Skin epidermis (tissue), 12 donors: ENCODE measurements at regions not wholly inside any gene's neighbourhood (a gene's known extent, or its start where the extent isn't known, plus 50 kb on each side); places are given as distances from the start of the nearest gene placed in this dataset.

Experiments used
- H3K27ac ChIP-seq, 21 experiments: fragments of 200-600 bp; sonication (generic) in 11 of 21; one replicate each; pipeline ENCODE4 v1.5.0; 2020; ENCODE audit warnings: mild to moderate bottlenecking in 3 of 21, inconsistent platforms in 2 of 21, moderate library complexity in 2 of 21
- H3K4me3 ChIP-seq, 7 experiments: fragments of 200-600 bp; sonication (generic) in 2 of 7; one replicate each; pipeline ENCODE4 v1.5.0; 2020; ENCODE audit warnings: inconsistent platforms in 2 of 7, mild to moderate bottlenecking in 2 of 7, moderate library complexity in 1 of 7

DNA sequence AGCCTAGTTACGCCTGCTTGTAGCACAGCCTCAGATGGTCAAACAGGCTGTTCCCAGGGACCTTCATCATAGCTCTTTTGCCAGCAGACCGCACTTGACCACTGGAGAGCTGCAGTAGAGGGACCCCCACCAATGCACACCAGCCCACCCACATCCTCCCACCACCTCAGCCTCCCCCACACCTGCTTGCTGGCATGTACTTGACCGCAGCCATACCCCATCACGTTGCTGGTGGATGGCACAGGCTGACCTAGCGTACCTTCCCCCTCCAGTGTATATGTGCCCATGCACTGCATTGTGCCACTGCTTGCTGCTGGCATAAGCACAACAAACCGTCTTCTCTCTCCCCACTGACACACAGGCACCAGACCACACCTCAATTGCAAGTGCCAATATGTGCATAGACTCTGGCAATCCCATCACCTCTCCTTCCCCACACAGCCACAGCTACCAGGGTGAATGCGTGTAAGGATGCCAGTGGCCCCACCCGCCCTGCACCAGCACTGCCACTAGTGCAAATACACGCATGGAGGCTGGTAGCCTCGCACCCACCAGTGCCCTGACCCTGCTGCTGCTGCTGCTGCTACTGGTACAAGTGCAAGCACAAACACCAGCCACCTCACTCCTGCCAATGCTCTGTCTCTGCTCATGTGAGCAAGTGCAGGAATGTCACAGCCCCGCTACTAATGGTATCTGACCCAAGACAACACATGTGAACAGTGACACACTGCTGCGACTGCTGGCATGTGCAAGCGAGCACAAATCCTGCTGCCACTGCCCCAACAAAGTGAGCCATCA is 1377.6 kb downstream of the CDH11 start:
- Histone ChIP-seq H3K4me3 (no peak overlapping the region), H3K27ac (no peak overlapping the region)

DNA sequence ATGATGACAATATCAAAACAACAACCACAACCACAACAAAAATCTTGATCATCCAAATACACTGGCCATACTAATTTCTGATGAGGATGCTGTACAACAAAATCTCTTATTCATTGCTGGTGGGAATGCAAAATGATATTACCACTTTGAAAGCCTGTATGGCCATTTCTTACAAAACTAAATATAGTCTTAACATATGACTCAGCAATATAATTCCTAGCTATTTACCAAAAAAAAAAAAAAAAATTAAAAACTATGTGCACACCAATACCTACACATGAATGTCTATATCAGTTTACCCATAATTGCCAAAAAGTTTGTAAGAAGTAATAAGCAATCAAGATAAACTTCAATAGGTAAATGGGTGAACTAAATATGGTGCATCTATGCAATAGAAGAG is 1379.7 kb downstream of the CDH11 start:
- no peak overlapping the region for H3K27ac ChIP-seq
- H3K4me3 ChIP-seq, result no peak overlapping the region

GRCh38 chr16:63737633-63738032 is 1384.2 kb downstream of the CDH11 start:
- Histone ChIP-seq H3K4me3 (no peak overlapping the region), H3K27ac (no peak overlapping the region)

DNA sequence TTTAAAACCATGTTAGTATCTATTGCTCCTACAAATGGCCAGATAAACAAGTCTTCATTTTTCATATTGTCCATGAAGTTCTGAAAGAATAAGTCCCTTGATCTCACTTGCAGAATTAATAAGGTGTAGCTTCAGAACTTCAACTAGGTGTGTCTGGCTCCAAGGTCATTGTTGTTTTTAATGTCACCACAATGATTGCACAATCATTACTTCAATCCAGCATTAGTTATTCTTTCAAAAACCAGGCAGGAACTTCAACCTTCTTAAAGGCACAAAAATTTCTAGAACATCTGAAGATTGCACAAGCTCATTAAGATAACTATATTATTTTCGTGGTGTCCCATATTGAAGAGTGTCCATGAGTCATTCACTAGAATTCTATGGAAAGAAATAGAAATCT is 1386.4 kb downstream of the CDH11 start:
- H3K4me3 ChIP-seq, result no peak overlapping the region
- no peak overlapping the region for H3K27ac ChIP-seq

- no peak overlapping the region for H3K4me3 ChIP-seq
- H3K27ac ChIP-seq, result no peak overlapping the region
Measured at GRCh38 chr16:63720848-63721247, 1401.0 kb downstream of the CDH11 start.

GRCh38 chr16:63719926-63720325 is 1401.9 kb downstream of the CDH11 start:
- Histone ChIP-seq H3K4me3 (no peak overlapping the region), H3K27ac (no peak overlapping the region)

DNA sequence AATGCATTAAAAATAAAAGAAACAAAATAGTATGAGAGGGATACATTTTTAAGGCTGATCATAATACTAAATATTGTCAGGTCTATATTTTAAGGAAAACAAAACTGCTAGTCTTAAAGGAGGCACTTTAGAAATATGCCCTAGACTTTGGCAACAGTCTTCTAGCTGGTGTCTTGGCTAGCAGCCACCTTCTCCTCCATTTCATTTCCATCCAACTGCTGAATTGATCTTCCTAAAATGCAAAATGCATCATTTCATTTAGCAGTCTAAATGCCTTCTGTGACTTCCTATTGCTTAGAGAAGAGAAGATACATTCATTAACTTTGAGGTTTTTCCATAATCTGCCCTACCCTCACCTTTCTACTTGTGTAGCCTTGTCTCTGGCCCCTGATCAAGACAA is 1404.1 kb downstream of the CDH11 start:
- no peak overlapping the region for H3K4me3 ChIP-seq
- H3K27ac ChIP-seq, result no peak overlapping the region

DNA sequence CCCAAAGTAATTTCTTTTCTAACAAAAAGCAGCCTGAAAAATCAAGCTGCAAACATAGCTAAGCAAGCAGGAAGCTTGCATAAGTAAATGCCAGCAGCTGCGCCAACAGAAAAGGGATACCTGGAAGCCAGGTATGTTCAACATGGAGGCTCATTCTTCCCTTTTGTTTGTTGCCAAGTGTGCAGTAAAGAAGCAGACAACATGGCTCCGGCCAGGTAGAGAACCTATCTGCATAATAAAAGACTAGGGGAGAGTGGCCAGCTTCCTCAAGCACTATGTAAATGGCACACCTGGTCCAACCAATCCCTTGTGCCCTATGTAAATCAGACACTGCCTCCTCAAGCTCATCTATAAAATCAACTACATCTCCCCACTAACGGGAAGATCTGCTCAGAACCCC is 1407.0 kb downstream of the CDH11 start:
- no peak overlapping the region for H3K27ac ChIP-seq
- no peak overlapping the region for H3K4me3 ChIP-seq

DNA sequence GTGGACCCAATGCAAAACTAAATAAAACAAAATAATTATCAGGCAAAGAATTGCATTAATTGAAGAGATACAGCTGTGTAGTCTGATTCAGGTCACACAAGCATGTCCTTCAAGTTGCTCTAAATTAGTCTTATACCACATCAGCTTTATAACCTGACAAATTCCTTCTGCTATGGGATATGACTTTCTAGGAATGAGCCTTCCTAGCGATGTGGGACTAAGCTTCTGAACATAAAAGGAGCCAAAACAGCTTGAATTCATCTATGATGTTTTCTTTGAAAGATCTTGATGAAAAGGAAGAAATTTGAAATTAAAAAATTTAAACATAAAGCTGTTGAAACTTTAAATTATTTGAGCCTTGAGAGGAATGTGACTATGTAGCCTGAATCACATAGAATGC is 1409.1 kb downstream of the CDH11 start:
- Histone ChIP-seq H3K4me3 (no peak overlapping the region), H3K27ac (no peak overlapping the region)

DNA sequence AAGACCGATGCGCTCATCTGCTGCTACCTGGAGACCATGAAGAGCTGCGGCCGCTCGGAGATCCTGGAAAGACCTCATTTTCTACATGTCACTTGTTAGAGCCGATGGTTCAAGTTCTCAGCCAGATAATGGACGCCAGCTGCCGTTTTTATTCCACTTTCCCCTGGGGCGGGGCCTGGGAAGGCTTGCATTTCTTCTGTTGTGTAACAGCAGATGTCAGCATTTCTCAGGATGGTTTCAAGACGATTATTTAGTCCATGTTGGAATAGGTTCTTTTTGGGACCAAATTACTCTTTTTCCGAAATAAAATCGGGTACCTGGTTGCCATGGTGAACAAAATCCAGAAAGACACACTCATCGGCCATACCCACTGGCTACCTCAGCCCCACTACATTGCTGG is 1418.3 kb downstream of the CDH11 start:
- Histone ChIP-seq H3K27ac (no peak overlapping the region), H3K4me3 (no peak overlapping the region)

GRCh38 chr16:63702981-63703590 is 1418.8 kb downstream of the CDH11 start:
- no peak overlapping the region for H3K4me3 ChIP-seq

GRCh38 chr16:63697736-63698135 is 1424.1 kb downstream of the CDH11 start:
- H3K4me3 ChIP-seq, result no peak overlapping the region

More at GRCh38 chr16:63702981-63703590, 1418.8 kb downstream of the CDH11 start:
- no peak overlapping the region for H3K27ac ChIP-seq

GRCh38 chr16:63695347-63695746 is 1426.5 kb downstream of the CDH11 start:
- H3K4me3 ChIP-seq, result no peak overlapping the region
- no peak overlapping the region for H3K27ac ChIP-seq

More at GRCh38 chr16:63697736-63698135, 1424.1 kb downstream of the CDH11 start:
- H3K27ac ChIP-seq, result no peak overlapping the region

DNA sequence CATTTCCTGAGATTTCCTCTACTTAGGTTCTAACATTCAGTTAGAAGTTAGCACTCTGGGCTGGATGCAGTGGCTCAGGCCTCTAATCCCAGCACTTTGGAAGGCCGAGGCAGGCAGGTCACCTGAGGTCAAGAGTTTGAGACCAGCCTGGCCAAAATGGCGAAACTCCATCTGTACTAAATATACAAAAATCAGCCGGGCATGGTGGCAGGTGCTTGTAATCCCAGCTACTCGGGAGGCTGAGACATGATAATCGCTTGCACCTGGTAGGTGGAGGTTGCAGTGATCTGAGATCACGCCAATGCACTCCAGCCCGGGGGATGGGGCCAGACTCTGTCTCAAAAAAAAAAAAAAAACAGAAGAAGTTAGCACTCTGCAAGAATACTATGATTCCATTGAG is 1430.9 kb downstream of the CDH11 start:
- H3K4me3 ChIP-seq, result no peak overlapping the region
- H3K27ac ChIP-seq, result no peak overlapping the region

DNA sequence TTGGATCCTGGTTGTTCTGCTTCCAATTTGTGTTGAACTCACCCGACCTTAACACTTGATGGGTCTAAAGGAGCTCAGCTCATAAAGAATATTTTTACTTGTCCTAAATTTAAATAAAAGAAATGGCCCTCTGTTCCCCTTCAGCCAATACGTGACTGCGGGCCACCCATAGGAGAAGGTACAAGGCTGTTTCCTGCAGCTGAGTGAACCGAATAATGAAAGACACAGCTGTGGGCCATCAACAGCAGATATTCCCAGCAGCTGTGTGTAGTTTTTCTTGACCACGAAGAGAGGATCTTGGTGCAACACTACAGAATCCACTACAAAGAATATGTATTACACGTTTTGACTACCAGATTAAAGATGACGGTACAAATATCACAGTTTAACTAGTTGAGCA is 1431.6 kb downstream of the CDH11 start:
- H3K4me3 ChIP-seq, result no peak overlapping the region

DNA sequence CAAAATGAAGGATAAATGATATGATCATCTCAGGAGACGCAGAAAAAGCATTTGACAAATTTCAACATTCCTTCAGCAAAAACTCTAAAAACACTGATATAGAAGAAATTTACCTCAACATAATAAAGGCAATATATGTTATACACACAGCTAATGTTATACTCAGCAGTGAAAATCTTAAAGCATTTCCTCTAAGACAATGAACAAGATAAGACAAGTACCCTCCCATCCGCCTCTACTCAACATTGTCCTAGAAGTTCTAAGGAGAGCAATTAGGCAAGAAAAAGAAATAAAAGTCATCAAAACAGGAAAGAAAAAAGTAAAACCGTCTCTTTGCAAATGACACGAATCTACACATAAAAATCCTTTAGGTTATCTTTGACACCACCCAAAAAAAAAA is 1432.8 kb downstream of the CDH11 start:
- no peak overlapping the region for H3K4me3 ChIP-seq
- no peak overlapping the region for H3K27ac ChIP-seq

More for the DNA sequence above, 1431.6 kb downstream of the CDH11 start:
- H3K27ac ChIP-seq, result no peak overlapping the region

- Histone ChIP-seq H3K4me3 (no peak overlapping the region), H3K27ac (no peak overlapping the region)
Measured at GRCh38 chr16:63684149-63685101, 1437.4 kb downstream of the CDH11 start.

DNA sequence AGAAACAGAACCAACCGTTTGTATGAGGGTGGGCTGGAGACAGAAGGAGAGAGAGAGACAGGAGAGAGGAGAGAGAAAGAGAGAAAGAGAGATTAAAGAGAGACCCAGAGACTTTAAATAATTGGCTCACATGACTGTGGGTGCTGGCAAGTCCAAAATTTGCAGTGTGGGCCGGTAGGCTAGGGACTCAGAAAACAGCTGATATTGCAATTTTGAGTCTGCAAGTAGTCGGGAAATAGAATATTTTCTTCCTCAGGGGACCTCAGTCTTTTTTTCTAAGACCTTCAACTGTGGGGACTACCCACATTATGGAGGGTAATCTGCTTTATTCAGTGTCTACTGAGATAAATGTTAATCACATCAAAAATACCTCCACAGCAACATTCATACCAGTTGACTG is 1439.0 kb downstream of the CDH11 start:
- no peak overlapping the region for H3K4me3 ChIP-seq
- no peak overlapping the region for H3K27ac ChIP-seq

GRCh38 chr16:63672493-63672892 is 1449.4 kb downstream of the CDH11 start:
- no peak overlapping the region for H3K27ac ChIP-seq

GRCh38 chr16:63663155-63663554 is 1458.7 kb downstream of the CDH11 start:
- Histone ChIP-seq H3K27ac (no peak overlapping the region), H3K4me3 (no peak overlapping the region)

More at GRCh38 chr16:63672493-63672892, 1449.4 kb downstream of the CDH11 start:
- no peak overlapping the region for H3K4me3 ChIP-seq
